Cardiac muscle cell (in vitro differentiated cells and primary cell): ENCODE measurements at regions not wholly inside any gene's neighbourhood (a gene's known extent, or its start where the extent isn't known, plus 50 kb on each side); places are given as distances from the start of the nearest gene placed in this dataset.

Experiments used
- DNase-seq, 2 donors: peaks; one replicate each; pipeline versions ENCODE4 v3.0.0 to v3.0.0-alpha.2; 2010 to 2017; ENCODE audit warnings: low read depth in 1 of 2, low spot score in 1 of 2
- H3K27ac ChIP-seq: fragments of 200-600 bp; sonication (generic); 2 replicates; pipeline ENCODE4 v1.5.1; 2016
- H3K27me3 ChIP-seq: fragments of 200-600 bp; sonication (generic); 2 replicates; pipeline ENCODE4 v1.6.0; 2016; ENCODE audit warnings: control low read depth
- H3K36me3 ChIP-seq: fragments of 200-600 bp; sonication (generic); 2 replicates; pipeline ENCODE4 v1.5.1; 2016; ENCODE audit warnings: control low read depth
- H3K4me1 ChIP-seq: fragments of 200-600 bp; sonication (generic); 2 replicates; pipeline ENCODE4 v1.8.1; 2017; ENCODE audit warnings: low read depth, mild to moderate bottlenecking, mixed run types
- H3K4me3 ChIP-seq: fragments of 200-600 bp; sonication (generic); 2 replicates; pipeline ENCODE4 v1.5.1; 2016; ENCODE audit warnings: mild to moderate bottlenecking
- H3K9me3 ChIP-seq: fragments of 200-600 bp; sonication (generic); 2 replicates; pipeline ENCODE4 v1.5.1; 2017; ENCODE audit warnings: low read depth, mild to moderate bottlenecking, control low read depth
- TF ChIP-seq, protein P1 (sequence below): IDR thresholded peaks from 2 replicates; pipeline ENCODE4 v1.5.1; 2012; ENCODE audit warnings: low read depth, mild to moderate bottlenecking, low read length

DNA sequence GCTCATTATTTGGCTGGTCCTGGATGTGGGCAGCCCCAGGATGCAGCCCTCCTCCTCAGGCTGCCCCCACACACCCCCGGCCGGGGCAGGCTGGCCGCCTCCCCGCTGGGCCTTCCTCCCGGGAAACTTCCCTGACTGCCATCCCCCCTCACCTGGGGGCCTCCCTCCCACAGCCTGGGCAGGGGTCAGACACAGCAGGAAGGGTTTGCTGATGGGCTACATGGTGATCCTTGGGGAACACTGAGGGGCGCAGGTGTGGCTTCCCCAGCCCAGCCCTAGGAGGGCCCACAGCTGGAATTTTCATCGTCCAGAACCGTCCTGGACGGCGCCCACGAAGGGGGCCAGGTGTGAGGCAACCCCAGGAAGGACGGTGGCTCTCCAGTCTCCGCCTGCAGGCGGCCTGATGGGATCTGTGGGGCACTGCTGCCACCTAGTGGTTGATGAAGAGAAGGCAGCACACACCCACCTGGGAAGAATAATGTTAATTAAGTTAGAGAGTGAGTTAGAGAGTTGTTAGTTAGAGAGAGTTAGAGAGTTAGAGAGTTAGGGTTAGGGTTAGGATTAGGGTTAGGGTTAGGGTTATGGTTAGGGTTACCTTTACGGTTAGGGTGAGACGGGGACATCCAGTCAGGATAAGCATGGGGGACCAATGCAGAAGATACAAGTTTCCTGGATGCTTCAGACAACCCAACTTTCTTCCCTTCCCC, 75.9 kb upstream of the PRR5 start:
- no peak overlapping the region for H3K27ac ChIP-seq
- no peaks in the 10 kb centered on the region for H3K36me3 ChIP-seq
- peak; percentile 69 to 70 for DNase-seq
- H3K27me3 ChIP-seq = peaks cover 33% of the 10 kb centered on the region
- H3K4me3 ChIP-seq = no peak overlapping the region
- TF ChIP-seq, protein P1, sequence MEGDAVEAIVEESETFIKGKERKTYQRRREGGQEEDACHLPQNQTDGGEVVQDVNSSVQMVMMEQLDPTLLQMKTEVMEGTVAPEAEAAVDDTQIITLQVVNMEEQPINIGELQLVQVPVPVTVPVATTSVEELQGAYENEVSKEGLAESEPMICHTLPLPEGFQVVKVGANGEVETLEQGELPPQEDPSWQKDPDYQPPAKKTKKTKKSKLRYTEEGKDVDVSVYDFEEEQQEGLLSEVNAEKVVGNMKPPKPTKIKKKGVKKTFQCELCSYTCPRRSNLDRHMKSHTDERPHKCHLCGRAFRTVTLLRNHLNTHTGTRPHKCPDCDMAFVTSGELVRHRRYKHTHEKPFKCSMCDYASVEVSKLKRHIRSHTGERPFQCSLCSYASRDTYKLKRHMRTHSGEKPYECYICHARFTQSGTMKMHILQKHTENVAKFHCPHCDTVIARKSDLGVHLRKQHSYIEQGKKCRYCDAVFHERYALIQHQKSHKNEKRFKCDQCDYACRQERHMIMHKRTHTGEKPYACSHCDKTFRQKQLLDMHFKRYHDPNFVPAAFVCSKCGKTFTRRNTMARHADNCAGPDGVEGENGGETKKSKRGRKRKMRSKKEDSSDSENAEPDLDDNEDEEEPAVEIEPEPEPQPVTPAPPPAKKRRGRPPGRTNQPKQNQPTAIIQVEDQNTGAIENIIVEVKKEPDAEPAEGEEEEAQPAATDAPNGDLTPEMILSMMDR = peak; percentile 88
- no peaks in the 10 kb centered on the region for H3K4me1 ChIP-seq
- no peaks in the 10 kb centered on the region for H3K9me3 ChIP-seq

GRCh38 chr22:44625421-44625760, 76.6 kb upstream of the PRR5 start:
- Histone ChIP-seq H3K36me3 (no peaks in the 10 kb centered on the region), H3K4me1 (no peaks in the 10 kb centered on the region), H3K9me3 (no peaks in the 10 kb centered on the region), H3K4me3 (no peak overlapping the region), H3K27ac (no peak overlapping the region), H3K27me3 (peaks cover 32% of the 10 kb centered on the region)
- TF ChIP-seq, protein P1 = no peak
- no peak for DNase-seq

DNA sequence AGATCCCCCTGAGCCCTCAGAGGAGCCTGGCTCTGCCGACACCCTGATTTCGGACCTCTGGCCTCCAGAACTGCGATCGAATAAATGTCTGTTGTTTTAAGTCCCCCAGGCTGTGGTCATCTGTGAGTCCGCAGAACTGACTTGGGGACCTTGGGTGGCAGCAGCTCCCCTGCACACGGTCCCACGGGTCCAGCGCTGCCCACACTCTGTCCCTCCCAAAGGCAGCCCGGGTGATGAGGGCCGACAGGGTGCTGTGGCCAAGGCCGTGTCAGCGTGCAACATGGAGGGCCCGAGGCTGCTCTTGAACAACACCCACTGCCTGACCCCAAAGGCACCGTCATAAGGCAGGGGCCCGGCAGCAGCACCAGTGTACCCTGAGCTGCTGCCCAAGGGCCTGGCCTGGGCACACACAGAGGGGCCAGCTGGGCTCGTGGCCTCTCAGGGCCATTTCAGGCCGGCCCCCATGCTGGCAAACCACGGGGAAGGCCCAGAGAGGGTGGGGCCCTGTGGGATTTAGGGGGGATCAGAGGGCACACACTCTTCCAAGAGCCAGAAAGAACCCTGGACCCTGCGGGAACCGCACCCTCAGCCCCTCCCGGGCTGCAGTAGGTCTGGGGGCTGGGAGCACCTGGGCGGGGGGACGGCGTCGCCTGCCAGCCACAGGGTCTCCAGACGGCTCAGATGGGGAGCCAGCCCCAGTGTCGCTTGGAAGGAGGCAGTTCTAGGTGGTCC, 77.1 kb upstream of the PRR5 start:
- H3K9me3 ChIP-seq = no peaks in the 10 kb centered on the region
- H3K27me3 ChIP-seq = peaks cover 27% of the 10 kb centered on the region
- no peak overlapping the region for H3K4me3 ChIP-seq
- no peaks in the 10 kb centered on the region for H3K36me3 ChIP-seq
- TF ChIP-seq, protein P1 = no peak
- no peaks in the 10 kb centered on the region for H3K4me1 ChIP-seq
- no peak overlapping the region for H3K27ac ChIP-seq
- DNase-seq = no peak

DNA sequence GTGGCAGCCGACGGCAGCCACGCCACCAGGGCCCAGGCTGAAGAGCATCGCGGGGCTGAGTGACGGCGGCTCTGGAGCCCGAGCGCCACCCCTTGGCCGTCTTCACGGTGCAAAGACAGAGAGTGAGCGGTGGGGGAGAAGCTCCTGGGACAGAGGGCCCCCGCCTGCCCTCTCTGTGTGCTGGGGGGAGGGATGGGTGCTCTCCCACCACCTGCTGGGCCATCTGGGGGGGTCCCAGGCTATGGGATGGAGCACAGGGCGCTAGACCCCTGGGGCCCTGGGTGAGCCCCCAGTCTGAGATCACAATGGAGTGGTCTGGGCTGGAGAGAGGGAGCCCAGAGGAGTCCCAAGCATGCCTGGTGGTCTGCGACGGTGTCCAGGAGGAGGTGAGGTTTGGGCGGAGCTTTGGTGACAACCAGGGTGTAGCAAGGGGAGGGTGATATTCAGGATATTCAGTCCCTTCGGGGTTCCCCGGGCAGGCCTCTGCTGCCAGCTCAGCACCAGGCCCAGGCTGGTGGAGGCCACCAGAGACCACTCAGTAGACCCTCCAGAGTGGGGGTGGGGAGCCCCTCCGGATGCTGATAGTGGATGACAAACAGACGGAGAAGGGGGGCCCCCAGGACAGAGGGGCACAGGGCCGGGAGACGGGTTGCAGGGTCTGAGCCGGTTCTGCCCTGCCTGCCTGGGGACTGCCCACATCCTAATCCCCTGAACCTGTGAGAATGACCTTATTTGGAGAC, 78.1 kb upstream of the PRR5 start:
- Histone ChIP-seq H3K4me1 (no peaks in the 10 kb centered on the region), H3K9me3 (no peaks in the 10 kb centered on the region), H3K27ac (no peak overlapping the region), H3K27me3 (peaks cover 23% of the 10 kb centered on the region), H3K36me3 (no peaks in the 10 kb centered on the region), H3K4me3 (no peak overlapping the region)
- TF ChIP-seq, protein P1 = peak; percentile 57
- DNase-seq = peak; percentile 61 to 65

- TF ChIP-seq, protein P1 = no peak
- no peak for DNase-seq
- H3K27ac ChIP-seq = no peak overlapping the region
- no peaks in the 10 kb centered on the region for H3K9me3 ChIP-seq
- H3K36me3 ChIP-seq = no peaks in the 10 kb centered on the region
- no peak overlapping the region for H3K4me3 ChIP-seq
- peaks cover 11% of the 10 kb centered on the region for H3K27me3 ChIP-seq
- no peaks in the 10 kb centered on the region for H3K4me1 ChIP-seq
These were observed 79.3 kb upstream of the PRR5 start for GRCh38 chr22:44622679-44623078.
